Activated CD4-positive, alpha-beta T cell treated with anti-CD3 and anti-CD28 coated beads for 36 hours (primary cell): ENCODE measurements at regions not wholly inside any gene's neighbourhood (a gene's known extent, or its start where the extent isn't known, plus 50 kb on each side); places are given as distances from the start of the nearest gene placed in this dataset.

Experiments used
- ATAC-seq: fragments of 200-7000 bp; cut with Tn5 transposase; one replicate; pipeline ENCODE4 v1.10.0; 2021; ENCODE audit warnings: mild to moderate bottlenecking, moderate library complexity
- CTCF ChIA-PET: fragments of 350-600 bp; sonication (Branson Sonifier 250); formaldehyde crosslinking; loops from one replicate; lab custom pipeline; 2021; ENCODE audit warnings: antibody characterized with exemption; lab: Charles Lee
- POLR2A ChIA-PET: fragments of 350-600 bp; sonication (Branson Sonifier 250); formaldehyde crosslinking; loops from one replicate; lab custom pipeline; 2021; ENCODE audit warnings: antibody characterized with exemption, inconsistent platforms; lab: Charles Lee
- DNase-seq: peaks from one replicate; pipeline ENCODE4 v3.0.0-alpha.2; 2020
- H3K27ac Mint-ChIP-seq: one replicate; pipeline ENCODE4 v1.8.0; 2021; ENCODE audit warnings: mixed read lengths
- H3K27me3 Mint-ChIP-seq: one replicate; pipeline ENCODE4 v1.8.0; 2021; ENCODE audit warnings: mixed read lengths
- H3K36me3 Mint-ChIP-seq: one replicate; pipeline ENCODE4 v1.8.0; 2021; ENCODE audit warnings: low read depth, mixed read lengths
- H3K4me1 Mint-ChIP-seq: one replicate; pipeline ENCODE4 v1.8.0; 2021; ENCODE audit warnings: mixed read lengths
- H3K4me3 Mint-ChIP-seq: one replicate; pipeline ENCODE4 v1.8.0; 2021; ENCODE audit warnings: mild to moderate bottlenecking, moderate library complexity, mixed read lengths
- H3K9me3 Mint-ChIP-seq: one replicate; pipeline ENCODE4 v1.8.0; 2021; ENCODE audit warnings: low read depth, mixed read lengths
- intact Hi-C, 2 experiments: fragments of 100-400 bp; cut with DNase I in 1 of 2; cut with micrococcal nuclease in 1 of 2; formaldehyde crosslinking; loops; one replicate each; pipeline versions ENCODE4 v1.14.2 to v1.15.1; 2022 to 2024; cut with DNase I, micrococcal nuclease

- intact Hi-C loops = no loop called here
- Mint-ChIP-seq H3K27me3 (no peaks in the 10 kb centered on the region), H3K36me3 (no peaks in the 10 kb centered on the region), H3K4me3 (no peak overlapping the region), H3K27ac (no peak overlapping the region), H3K9me3 (peaks cover 8% of the 10 kb centered on the region), H3K4me1 (no peaks in the 10 kb centered on the region)
- DNase-seq (no peak), ATAC-seq (no peak)
- ChIA-PET POLR2A (no interaction called here), CTCF (no interaction called here)
Measured at GRCh38 chr3:94686208-94686607, 623.3 kb downstream of the NSUN3 start.

DNA sequence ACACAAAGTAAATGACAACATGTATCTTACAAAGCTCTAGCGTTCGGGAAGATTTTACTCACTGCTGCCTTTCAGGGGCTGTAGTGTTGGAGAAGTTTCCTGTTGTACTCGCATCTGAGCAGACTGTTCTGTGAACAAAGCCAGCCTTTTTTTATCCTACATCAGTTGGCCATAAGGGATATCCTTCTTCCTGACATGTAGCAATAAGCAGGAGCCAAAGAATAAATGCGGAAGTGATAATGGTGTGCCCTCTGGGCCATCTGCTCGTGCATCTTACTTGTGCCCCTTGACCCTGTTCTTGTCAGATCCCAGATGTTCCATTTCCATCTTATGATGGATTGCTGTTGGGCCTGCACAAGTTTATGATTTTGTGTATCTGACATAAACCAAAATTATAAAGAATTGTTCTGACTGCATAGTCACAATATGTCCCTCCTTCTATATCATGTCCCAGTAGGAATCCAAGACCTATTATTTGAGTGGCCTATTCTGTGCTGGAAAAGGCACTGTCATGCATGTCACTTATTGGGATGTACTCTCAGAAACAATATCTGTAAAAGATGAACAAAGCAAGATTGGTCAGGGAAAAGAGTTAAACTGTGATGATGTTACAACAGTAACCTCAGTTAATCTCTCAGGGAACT is 631.3 kb downstream of the NSUN3 start:
- ChIA-PET CTCF (no interaction called here), POLR2A (no interaction called here)
- ATAC-seq = no peak
- Mint-ChIP-seq H3K27ac (no peak overlapping the region), H3K36me3 (no peaks in the 10 kb centered on the region), H3K4me3 (no peak overlapping the region), H3K4me1 (no peaks in the 10 kb centered on the region), H3K9me3 (peaks cover 10% of the 10 kb centered on the region), H3K27me3 (no peaks in the 10 kb centered on the region)
- no peak for DNase-seq
- intact Hi-C loops = no loop called here

GRCh38 chr3:94694894-94695293 is 632.0 kb downstream of the NSUN3 start:
- ATAC-seq (no peak), DNase-seq (no peak)
- H3K4me1 Mint-ChIP-seq = no peaks in the 10 kb centered on the region
- no peaks in the 10 kb centered on the region for H3K36me3 Mint-ChIP-seq
- ChIA-PET POLR2A (no interaction called here), CTCF (no interaction called here)
- no peaks in the 10 kb centered on the region for H3K27me3 Mint-ChIP-seq
- H3K4me3 Mint-ChIP-seq = no peak overlapping the region
- peaks cover 10% of the 10 kb centered on the region for H3K9me3 Mint-ChIP-seq
- intact Hi-C loops = no loop called here
- H3K27ac Mint-ChIP-seq = no peak overlapping the region

- no peaks in the 10 kb centered on the region for H3K36me3 Mint-ChIP-seq
- intact Hi-C loops = no loop called here
- H3K4me1 Mint-ChIP-seq = no peaks in the 10 kb centered on the region
- H3K9me3 Mint-ChIP-seq = peaks cover 2% of the 10 kb centered on the region
- H3K27me3 Mint-ChIP-seq = no peaks in the 10 kb centered on the region
- H3K27ac Mint-ChIP-seq = no peak overlapping the region
- ATAC-seq (no peak), DNase-seq (no peak)
- ChIA-PET POLR2A (no interaction called here), CTCF (no interaction called here)
- no peak overlapping the region for H3K4me3 Mint-ChIP-seq
Measured at GRCh38 chr3:94704467-94704866, 641.6 kb downstream of the NSUN3 start.

DNA sequence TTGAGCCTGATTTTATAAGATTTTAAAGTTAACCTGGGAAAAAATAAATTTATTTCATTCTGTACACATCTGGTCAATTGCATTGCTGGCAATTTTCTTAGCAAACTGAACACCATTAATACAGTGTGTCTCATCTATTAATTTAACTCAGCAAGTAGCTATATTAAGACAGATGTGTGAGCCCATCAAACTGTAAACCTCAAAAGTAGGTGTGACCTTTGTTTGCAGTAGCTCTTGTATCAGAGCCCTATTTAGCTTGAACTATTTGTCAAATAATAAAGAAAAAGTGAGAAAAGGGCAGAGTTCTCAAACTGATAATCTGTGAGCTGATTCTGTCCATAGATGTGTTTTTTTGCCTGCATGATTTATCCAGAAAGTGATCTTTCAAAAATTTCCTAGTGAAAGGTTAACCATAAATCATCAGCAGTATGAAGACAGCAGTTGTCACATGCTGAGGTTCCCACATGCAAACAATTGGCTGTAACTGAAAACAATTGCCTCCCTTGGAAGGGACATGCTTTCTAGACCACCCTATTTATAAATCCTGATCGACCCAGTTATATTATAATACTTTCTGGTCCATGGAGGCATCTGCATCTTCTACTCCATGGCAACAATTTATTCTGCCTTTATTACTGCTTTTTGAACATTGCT is 646.5 kb downstream of the NSUN3 start:
- intact Hi-C loops = no loop called here
- ATAC-seq (no peak), DNase-seq (no peak)
- ChIA-PET CTCF (no interaction called here), POLR2A (no interaction called here)
- Mint-ChIP-seq H3K4me3 (no peak overlapping the region), H3K27ac (no peak overlapping the region), H3K27me3 (no peaks in the 10 kb centered on the region), H3K36me3 (no peaks in the 10 kb centered on the region), H3K9me3 (peaks cover 3% of the 10 kb centered on the region), H3K4me1 (no peaks in the 10 kb centered on the region)

DNA sequence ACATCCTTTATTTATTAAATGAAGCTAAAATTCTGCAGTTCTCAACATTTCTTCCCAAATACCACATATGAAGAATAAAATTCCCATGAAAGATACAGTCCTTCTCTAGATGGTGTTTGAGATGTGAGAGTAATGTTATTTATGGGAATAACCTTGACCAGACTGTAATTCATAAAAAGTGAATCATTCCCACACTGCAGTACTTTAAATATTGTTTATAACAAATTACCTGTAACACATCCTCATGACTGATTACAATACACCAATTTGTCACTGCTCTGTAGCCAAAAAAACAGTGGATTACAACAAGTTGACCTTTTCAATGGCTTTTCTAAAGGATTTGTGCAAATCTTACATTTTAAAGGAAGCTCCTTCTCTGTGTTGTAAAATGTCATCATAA is 651.3 kb downstream of the NSUN3 start:
- no peak for ATAC-seq
- Mint-ChIP-seq H3K27ac (no peak overlapping the region), H3K36me3 (no peaks in the 10 kb centered on the region), H3K4me3 (no peak overlapping the region), H3K4me1 (no peaks in the 10 kb centered on the region), H3K9me3 (peaks cover 1% of the 10 kb centered on the region), H3K27me3 (no peaks in the 10 kb centered on the region)
- POLR2A ChIA-PET = no interaction called here
- intact Hi-C loops = no loop called here
- no peak for DNase-seq
- CTCF ChIA-PET = interaction anchor here (0.7 kb wide), 1 partner anchor 397 kb away, joined by 3 read pairs; no protein-coding TSS in a partner anchor

DNA sequence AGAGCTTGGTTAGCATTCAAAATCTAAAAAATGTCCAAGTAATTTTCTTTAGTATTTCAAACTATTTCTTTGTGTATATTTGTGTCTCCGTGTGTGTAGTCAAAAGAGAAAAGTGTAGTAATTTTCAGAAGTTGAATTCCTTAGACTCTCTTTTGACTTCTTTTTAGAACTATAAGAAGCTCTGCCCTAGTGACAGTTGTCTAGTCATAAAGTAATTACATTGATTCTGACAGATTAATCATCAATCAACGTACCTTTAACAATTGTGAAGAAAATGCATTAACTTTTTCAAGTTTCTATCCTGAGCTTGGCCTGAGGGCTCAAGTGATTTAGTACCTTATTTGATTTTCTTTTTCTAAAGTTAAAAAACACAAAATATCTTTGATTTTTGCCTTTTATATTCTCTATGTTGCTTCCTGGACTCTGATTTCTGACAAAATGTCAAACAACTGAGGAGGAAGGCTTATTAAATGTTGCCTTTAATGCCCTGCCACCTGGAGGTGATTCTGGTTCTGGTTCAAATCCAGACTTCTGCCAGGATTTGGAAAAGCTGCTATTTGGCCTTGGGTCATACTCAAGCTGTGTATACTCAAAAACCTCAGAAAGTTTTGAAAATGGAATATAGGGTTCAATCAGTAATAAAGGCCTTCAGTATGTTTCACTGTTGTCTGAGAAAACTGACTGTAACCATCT is 653.6 kb downstream of the NSUN3 start:
- Mint-ChIP-seq H3K9me3 (peaks cover 4% of the 10 kb centered on the region), H3K4me1 (no peaks in the 10 kb centered on the region), H3K27me3 (no peaks in the 10 kb centered on the region), H3K27ac (no peak overlapping the region), H3K36me3 (no peaks in the 10 kb centered on the region), H3K4me3 (no peak overlapping the region)
- intact Hi-C loops = no loop called here
- no peak for DNase-seq
- CTCF ChIA-PET = no interaction called here
- POLR2A ChIA-PET = no interaction called here
- no peak for ATAC-seq

- H3K4me1 Mint-ChIP-seq = no peaks in the 10 kb centered on the region
- ChIA-PET CTCF (no interaction called here), POLR2A (no interaction called here)
- intact Hi-C loops = no loop called here
- H3K27ac Mint-ChIP-seq = no peak overlapping the region
- no peaks in the 10 kb centered on the region for H3K27me3 Mint-ChIP-seq
- no peak for ATAC-seq
- H3K36me3 Mint-ChIP-seq = no peaks in the 10 kb centered on the region
- DNase-seq = no peak
- H3K4me3 Mint-ChIP-seq = no peak overlapping the region
- H3K9me3 Mint-ChIP-seq = peaks cover 7% of the 10 kb centered on the region
Measured at GRCh38 chr3:94734206-94734605, 671.3 kb downstream of the NSUN3 start.

DNA sequence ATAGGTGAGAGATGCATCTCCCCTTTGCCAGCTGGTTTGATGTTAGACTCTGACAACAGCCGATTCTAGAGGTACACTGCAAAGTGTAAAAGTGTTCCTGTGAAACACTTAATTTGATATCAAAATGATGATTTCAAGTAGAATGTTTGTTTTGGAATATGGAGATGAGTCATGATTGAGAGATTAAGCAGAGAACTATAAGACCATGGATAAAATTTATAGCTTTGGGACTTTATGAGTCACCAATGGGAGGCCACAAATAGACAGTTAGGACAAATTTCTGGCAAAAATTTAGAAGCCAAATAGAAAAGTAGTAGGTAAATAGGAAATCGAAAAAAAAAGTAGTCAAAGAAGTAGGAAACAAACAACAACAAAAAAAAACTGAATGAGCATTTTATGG is 672.5 kb downstream of the NSUN3 start:
- Mint-ChIP-seq H3K36me3 (no peaks in the 10 kb centered on the region), H3K27me3 (no peaks in the 10 kb centered on the region), H3K4me3 (no peak overlapping the region), H3K9me3 (peaks cover 2% of the 10 kb centered on the region), H3K4me1 (no peaks in the 10 kb centered on the region), H3K27ac (no peak overlapping the region)
- ChIA-PET POLR2A (no interaction called here), CTCF (no interaction called here)
- intact Hi-C loops = no loop called here
- ATAC-seq = no peak
- DNase-seq = no peak

GRCh38 chr3:94737116-94737515 is 674.3 kb downstream of the NSUN3 start:
- Mint-ChIP-seq H3K4me3 (no peak overlapping the region), H3K4me1 (no peaks in the 10 kb centered on the region), H3K27me3 (no peaks in the 10 kb centered on the region), H3K27ac (no peak overlapping the region), H3K9me3 (no peaks in the 10 kb centered on the region), H3K36me3 (no peaks in the 10 kb centered on the region)
- DNase-seq (no peak), ATAC-seq (no peak)
- intact Hi-C loops = no loop called here
- ChIA-PET CTCF (no interaction called here), POLR2A (no interaction called here)

DNA sequence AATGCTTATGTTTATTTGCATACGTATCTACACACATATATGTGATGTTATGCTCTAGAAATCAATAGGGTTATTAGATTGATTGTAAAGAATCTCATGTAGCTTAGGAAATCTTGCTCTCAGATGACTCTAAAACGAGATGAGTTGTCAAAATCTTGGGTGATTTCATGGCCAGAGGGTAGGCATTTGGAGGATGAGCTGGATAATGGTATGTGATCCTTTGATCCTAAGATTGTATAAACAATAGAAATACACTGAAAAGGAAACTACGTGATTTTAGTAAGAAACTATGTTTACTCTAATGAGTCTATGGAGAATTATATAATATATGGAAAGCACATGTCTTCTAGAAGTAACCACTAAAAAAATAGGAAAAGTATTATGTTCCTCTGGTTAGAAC is 676.6 kb downstream of the NSUN3 start:
- ChIA-PET CTCF (no interaction called here), POLR2A (no interaction called here)
- ATAC-seq = no peak
- DNase-seq = no peak
- Mint-ChIP-seq H3K27ac (no peak overlapping the region), H3K4me1 (no peaks in the 10 kb centered on the region), H3K27me3 (no peaks in the 10 kb centered on the region), H3K9me3 (peaks cover 6% of the 10 kb centered on the region), H3K36me3 (peaks cover 1% of the 10 kb centered on the region), H3K4me3 (no peak overlapping the region)
- intact Hi-C loops = no loop called here

DNA sequence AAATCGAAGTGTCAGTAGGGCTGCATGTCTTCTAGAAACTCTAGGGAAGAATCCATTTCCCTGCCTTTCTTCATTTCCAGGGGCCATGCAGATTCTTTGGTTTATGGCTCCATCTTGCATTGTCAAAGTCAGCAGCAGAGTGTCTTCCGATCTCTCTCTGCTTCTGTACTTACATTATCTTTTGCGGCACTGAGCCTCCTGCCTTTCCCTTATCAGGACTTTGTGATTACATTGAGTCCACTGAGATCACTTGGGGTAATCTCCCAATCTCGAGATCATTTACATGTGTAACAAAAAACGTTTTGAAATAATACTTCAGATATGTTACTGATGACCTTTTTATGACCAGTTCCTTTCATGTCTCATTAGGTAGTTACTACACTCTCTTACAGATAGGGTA is 695.9 kb downstream of the NSUN3 start:
- ChIA-PET POLR2A (no interaction called here), CTCF (no interaction called here)
- DNase-seq = no peak
- no peak overlapping the region for H3K4me3 Mint-ChIP-seq
- H3K27me3 Mint-ChIP-seq = no peaks in the 10 kb centered on the region
- H3K4me1 Mint-ChIP-seq = no peaks in the 10 kb centered on the region
- no peak for ATAC-seq
- intact Hi-C loops = no loop called here
- no peak overlapping the region for H3K27ac Mint-ChIP-seq
- H3K36me3 Mint-ChIP-seq = no peaks in the 10 kb centered on the region
- H3K9me3 Mint-ChIP-seq = peaks cover 11% of the 10 kb centered on the region
